ENCODE measurements at regions not wholly inside any gene's neighbourhood (a gene's known extent, or its start where the extent isn't known, plus 50 kb on each side); places are given as distances from the start of the nearest gene placed in this dataset.

DNA sequence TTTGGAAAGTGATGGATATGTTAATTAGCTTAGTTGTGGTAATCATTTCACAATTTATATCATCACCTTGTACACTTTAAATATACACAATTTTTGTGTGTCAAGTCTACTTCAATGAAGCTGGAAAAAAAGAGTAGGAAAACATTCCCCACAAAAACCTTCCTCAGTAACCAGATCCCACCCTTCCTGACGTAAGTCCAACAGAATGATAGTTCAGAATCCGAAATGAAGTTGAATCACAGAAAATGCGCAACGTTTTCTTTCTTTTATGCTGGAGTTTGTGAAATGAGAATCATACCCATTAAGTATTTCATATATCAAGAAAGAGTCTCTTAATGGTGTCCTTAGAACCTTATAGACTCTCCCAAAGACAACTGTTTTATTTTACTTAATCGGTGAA lies 292.9 kb downstream of the USP46 start:
- H3K9me3 ChIP-seq, result no peaks in the 10 kb centered on the region
- H3K4me1 ChIP-seq, result no peaks in the 10 kb centered on the region
- no peaks in the 10 kb centered on the region for H3K36me3 ChIP-seq
- H3K4me3 ChIP-seq, result no peak overlapping the region
- H3K27ac ChIP-seq, result no peak overlapping the region
- TF ChIP-seq EP300 (IDR thresholded peaks at IDR 0.05) (no peak), POLR2AphosphoS5 (IDR thresholded peaks at IDR 0.05) (no peak), POLR2A (IDR thresholded peaks at IDR 0.05) (no peak)
- TF ChIP-seq, protein P1, sequence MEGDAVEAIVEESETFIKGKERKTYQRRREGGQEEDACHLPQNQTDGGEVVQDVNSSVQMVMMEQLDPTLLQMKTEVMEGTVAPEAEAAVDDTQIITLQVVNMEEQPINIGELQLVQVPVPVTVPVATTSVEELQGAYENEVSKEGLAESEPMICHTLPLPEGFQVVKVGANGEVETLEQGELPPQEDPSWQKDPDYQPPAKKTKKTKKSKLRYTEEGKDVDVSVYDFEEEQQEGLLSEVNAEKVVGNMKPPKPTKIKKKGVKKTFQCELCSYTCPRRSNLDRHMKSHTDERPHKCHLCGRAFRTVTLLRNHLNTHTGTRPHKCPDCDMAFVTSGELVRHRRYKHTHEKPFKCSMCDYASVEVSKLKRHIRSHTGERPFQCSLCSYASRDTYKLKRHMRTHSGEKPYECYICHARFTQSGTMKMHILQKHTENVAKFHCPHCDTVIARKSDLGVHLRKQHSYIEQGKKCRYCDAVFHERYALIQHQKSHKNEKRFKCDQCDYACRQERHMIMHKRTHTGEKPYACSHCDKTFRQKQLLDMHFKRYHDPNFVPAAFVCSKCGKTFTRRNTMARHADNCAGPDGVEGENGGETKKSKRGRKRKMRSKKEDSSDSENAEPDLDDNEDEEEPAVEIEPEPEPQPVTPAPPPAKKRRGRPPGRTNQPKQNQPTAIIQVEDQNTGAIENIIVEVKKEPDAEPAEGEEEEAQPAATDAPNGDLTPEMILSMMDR (IDR thresholded peaks at IDR 0.05), result no peak
- DNase-seq (ENCODE audit: low spot score in 2 of 2), result no peak
- H3K27me3 ChIP-seq, result no peaks in the 10 kb centered on the region
- WGBS, result 78% methylated on average over 5 of the region's 5 CpGs

DNA sequence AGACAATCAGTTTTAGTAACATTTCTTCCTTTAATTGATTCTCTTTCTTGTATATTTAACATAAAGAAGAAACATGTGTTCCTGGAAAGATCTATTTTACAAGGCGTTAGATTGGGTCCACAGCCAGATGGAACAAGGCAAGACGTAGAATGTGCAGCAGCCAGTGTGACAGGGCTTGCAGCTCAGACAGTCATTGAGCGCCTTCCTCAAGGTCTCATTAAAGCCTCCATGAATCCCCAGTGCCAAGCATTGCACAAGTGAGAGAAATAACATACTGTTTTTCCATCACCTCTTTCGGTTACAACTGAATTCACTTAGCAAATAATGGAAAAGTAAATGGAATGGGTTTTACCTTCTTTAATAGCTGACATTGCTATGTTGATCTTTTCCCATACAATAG lies 292.5 kb downstream of the USP46 start:
- no peaks in the 10 kb centered on the region for H3K27me3 ChIP-seq
- no peak overlapping the region for H3K27ac ChIP-seq
- TF ChIP-seq POLR2A (IDR thresholded peaks at IDR 0.05) (no peak), EP300 (IDR thresholded peaks at IDR 0.05) (no peak), POLR2AphosphoS5 (IDR thresholded peaks at IDR 0.05) (no peak)
- TF ChIP-seq, protein P1 (IDR thresholded peaks at IDR 0.05), result no peak
- no peak for DNase-seq (ENCODE audit: low spot score in 2 of 2)
- H3K4me1 ChIP-seq, result no peaks in the 10 kb centered on the region
- no peaks in the 10 kb centered on the region for H3K9me3 ChIP-seq
- WGBS, result 60% methylated on average over 4 of the region's 4 CpGs
- H3K4me3 ChIP-seq, result no peak overlapping the region
- H3K36me3 ChIP-seq, result no peaks in the 10 kb centered on the region

DNA sequence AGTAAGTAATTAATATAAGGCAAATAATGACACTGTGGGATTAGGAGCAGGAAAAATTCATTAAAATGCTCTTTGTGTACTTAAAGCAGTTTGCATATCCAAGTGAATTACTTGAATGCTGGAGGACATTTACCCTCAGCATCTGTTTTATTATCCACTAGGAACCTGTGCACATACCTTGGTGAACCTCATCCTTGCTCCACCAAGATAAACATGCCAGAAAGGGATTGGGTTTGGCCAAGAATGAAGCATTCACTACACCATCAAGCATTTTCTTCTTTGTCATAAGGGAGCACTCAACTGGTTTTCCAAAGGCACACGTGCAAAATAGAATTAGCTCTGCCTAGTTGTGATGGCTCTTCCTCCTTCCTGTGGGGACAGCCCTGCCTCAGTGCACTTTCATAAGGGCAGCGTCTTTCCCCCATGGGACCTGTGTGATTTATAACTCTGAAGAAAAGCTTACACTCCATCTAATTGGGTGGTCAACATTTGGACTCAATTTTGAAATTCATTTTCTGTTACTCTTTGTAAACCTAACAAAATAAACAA lies 291.7 kb downstream of the USP46 start:
- DNase-seq (ENCODE audit: low spot score in 2 of 2), result no peak
- TF ChIP-seq POLR2AphosphoS5 (IDR thresholded peaks at IDR 0.05), result no peak
- TF ChIP-seq EP300 (IDR thresholded peaks at IDR 0.05), result no peak
- TF ChIP-seq, protein P1 (IDR thresholded peaks at IDR 0.05), result no peak
- TF ChIP-seq POLR2A (IDR thresholded peaks at IDR 0.05), result no peak

DNA sequence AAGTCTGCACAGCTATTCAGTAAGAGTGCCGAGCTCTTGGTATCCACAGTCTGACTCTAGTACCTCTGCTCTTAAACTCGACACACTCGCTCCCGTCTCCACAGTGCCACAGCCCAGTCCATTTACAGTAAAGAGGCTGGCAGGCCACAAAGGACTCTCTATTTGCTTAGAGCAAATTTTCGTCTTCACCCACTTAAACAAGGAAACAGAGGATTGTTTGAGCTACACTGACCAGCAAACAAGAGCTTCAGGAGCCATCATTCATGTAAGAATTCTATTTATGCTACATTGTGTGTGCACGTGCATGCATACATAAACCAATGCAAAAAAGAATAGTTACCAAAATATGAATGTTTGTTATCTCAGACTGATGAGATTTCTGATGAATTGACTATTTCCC lies 290.2 kb downstream of the USP46 start:
- 77% methylated on average over 6 of the region's 6 CpGs for WGBS
- DNase-seq (ENCODE audit: low spot score in 2 of 2), result no peak
- no peak for TF ChIP-seq POLR2AphosphoS5 (IDR thresholded peaks at IDR 0.05)
- no peak for TF ChIP-seq EP300 (IDR thresholded peaks at IDR 0.05)
- TF ChIP-seq POLR2A (IDR thresholded peaks at IDR 0.05), result no peak
- TF ChIP-seq, protein P1 (IDR thresholded peaks at IDR 0.05), result no peak

More for the DNA sequence above, 291.7 kb downstream of the USP46 start:
- H3K36me3 ChIP-seq, result no peaks in the 10 kb centered on the region
- no peak overlapping the region for H3K4me3 ChIP-seq
- H3K9me3 ChIP-seq, result no peaks in the 10 kb centered on the region
- H3K27ac ChIP-seq, result no peak overlapping the region
- no peaks in the 10 kb centered on the region for H3K4me1 ChIP-seq
- no peaks in the 10 kb centered on the region for H3K27me3 ChIP-seq
- 44% methylated on average over 2 of the region's 2 CpGs for WGBS

DNA sequence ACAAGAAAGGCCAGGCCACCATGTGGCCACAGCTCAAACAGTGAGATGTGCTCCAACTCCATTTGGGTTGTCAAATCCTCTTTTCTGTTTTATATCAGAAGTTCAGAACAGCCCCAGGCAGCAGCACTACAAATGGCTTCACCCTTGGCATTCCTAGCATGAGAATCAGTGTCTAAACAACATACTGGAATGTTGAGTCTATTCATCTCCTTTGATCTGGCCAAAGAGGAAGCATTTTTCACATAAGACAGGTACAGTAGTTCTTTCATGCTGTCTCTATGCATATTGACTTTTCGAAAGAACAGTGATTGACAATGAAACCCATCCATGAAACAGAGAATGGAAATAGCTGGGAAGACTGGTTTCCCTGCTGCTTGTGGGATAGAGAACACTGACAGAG lies 289.5 kb downstream of the USP46 start:
- Histone ChIP-seq H3K27ac (no peak overlapping the region), H3K9me3 (no peaks in the 10 kb centered on the region), H3K27me3 (no peaks in the 10 kb centered on the region), H3K4me1 (no peaks in the 10 kb centered on the region), H3K36me3 (no peaks in the 10 kb centered on the region), H3K4me3 (no peak overlapping the region)
- no peak for DNase-seq (ENCODE audit: low spot score in 2 of 2)
- WGBS, result 62% methylated on average over 1 of the region's 1 CpG
- TF ChIP-seq, protein P1 (IDR thresholded peaks at IDR 0.05), result no peak
- TF ChIP-seq POLR2A (IDR thresholded peaks at IDR 0.05) (no peak), POLR2AphosphoS5 (IDR thresholded peaks at IDR 0.05) (no peak), EP300 (IDR thresholded peaks at IDR 0.05) (no peak)

More for the DNA sequence above, 290.2 kb downstream of the USP46 start:
- H3K4me1 ChIP-seq, result no peaks in the 10 kb centered on the region
- no peaks in the 10 kb centered on the region for H3K36me3 ChIP-seq
- H3K27me3 ChIP-seq, result no peaks in the 10 kb centered on the region
- no peak overlapping the region for H3K4me3 ChIP-seq
- no peaks in the 10 kb centered on the region for H3K9me3 ChIP-seq
- H3K27ac ChIP-seq, result no peak overlapping the region

Data from suprapubic skin (tissue), 4 donors.